Endothelial cell of umbilical vein (primary cell): ENCODE measurements at regions not wholly inside any gene's neighbourhood (a gene's known extent, or its start where the extent isn't known, plus 50 kb on each side); places are given as distances from the start of the nearest gene placed in this dataset.

Source experiments
- BruUV-seq: library from RNA; stranded (reverse); fragments of 400-500 nt; replicated peaks from 2 replicates; lab custom pipeline; 2021; lab: Mats Ljungman, UMichigan
- CTCF ChIA-PET: fragments of 300-600, 350-600 bp; sonication (Branson Sonifier 250); formaldehyde crosslinking; loops from one replicate; lab custom pipeline; 2021; ENCODE audit warnings: antibody characterized with exemption, inconsistent platforms; lab: Charles Lee
- POLR2A ChIA-PET: fragments of 300-600, 350-600 bp; sonication (Branson Sonifier 250); formaldehyde crosslinking; loops from one replicate; lab custom pipeline; 2021; ENCODE audit warnings: antibody characterized with exemption, inconsistent platforms; lab: Charles Lee
- DNase-seq: peaks from one replicate; pipeline ENCODE4 v3.0.0-alpha.2; 2011; ENCODE audit warnings: low read depth, low spot score
- FAIRE-seq: peaks from 2 replicates; lab custom pipeline; 2011; peaks lifted over from hg19 to GRCh38; lab: Jason Lieb, UNC
- H2AFZ ChIP-seq: 2 replicates; pipeline ENCODE4 v1.6.0; 2012; ENCODE audit warnings: low read depth, low read length, control low read depth, inconsistent platforms
- H3K27ac ChIP-seq: 2 replicates; pipeline ENCODE4 v1.5.1; 2011; ENCODE audit warnings: low read depth, mild to moderate bottlenecking, control low read depth, low read length, moderate library complexity; ENCODE audit not compliant: insufficient read depth
- H3K27me3 ChIP-seq, 2 experiments: 2 replicates each; pipeline versions ENCODE4 v1.6.0 to v1.6.1; 2011; ENCODE audit warnings: low read length in 2 of 2, mixed read lengths in 1 of 2; ENCODE audit not compliant: control insufficient read depth in 2 of 2, insufficient read depth in 2 of 2
- H3K36me3 ChIP-seq, 2 experiments: 2 replicates in 1 of 2; 3 replicates in 1 of 2; pipeline ENCODE4 v1.5.1; 2011; ENCODE audit warnings: low read length in 2 of 2, mild to moderate bottlenecking in 1 of 2, moderate library complexity in 1 of 2; ENCODE audit not compliant: control insufficient read depth in 2 of 2, insufficient read depth in 2 of 2; ENCODE audit errors: extremely low read depth in 1 of 2
- H3K4me1 ChIP-seq: 3 replicates; pipeline ENCODE4 v1.5.1; 2011; ENCODE audit warnings: mild to moderate bottlenecking, low read length; ENCODE audit not compliant: control insufficient read depth, insufficient read depth; ENCODE audit errors: extremely low read depth
- H3K4me2 ChIP-seq: 2 replicates; pipeline ENCODE4 v1.6.1; 2011; ENCODE audit warnings: low read length, control low read depth, mixed read lengths; ENCODE audit not compliant: insufficient read depth
- H3K4me3 ChIP-seq, 3 experiments: fragments of 200-600 bp in 1 of 3; sonication (generic), shearing (Covaris generic) in 1 of 3; replicated peaks in 1 of 3; 2 replicates each; pipeline ENCODE4 v1.5.1; 2011 to 2016; ENCODE audit warnings: control low read depth in 3 of 3, low read length in 3 of 3, mild to moderate bottlenecking in 2 of 3, inconsistent platforms in 1 of 3, low read depth in 1 of 3, moderate library complexity in 1 of 3; ENCODE audit not compliant: insufficient read depth in 1 of 3
- H3K79me2 ChIP-seq: 2 replicates; pipeline ENCODE4 v1.6.0; 2012; ENCODE audit warnings: low read length, inconsistent platforms; ENCODE audit not compliant: control insufficient read depth, insufficient read depth
- H3K9ac ChIP-seq: replicated peaks from 2 replicates; pipeline ENCODE3; 2011; ENCODE audit warnings: low read length, control low read depth; ENCODE audit not compliant: insufficient read depth; ENCODE audit errors: extremely low read depth
- H3K9me1 ChIP-seq: replicated peaks from 3 replicates; pipeline ENCODE4 v1.6.0; 2011; ENCODE audit warnings: mild to moderate bottlenecking, low read length; ENCODE audit not compliant: control insufficient read depth, insufficient read depth; ENCODE audit errors: extremely low read depth
- H3K9me3 ChIP-seq: replicated peaks from 2 replicates; pipeline ENCODE4 v1.5.1; 2012; ENCODE audit warnings: low read length, inconsistent platforms; ENCODE audit not compliant: control insufficient read depth, insufficient read depth
- H4K20me1 ChIP-seq: replicated peaks from 2 replicates; pipeline ENCODE3; 2011; ENCODE audit warnings: mild to moderate bottlenecking, low read length; ENCODE audit not compliant: control insufficient read depth, insufficient read depth; ENCODE audit errors: extremely low read depth
- CTCF ChIP-seq, 2 donors: IDR thresholded peaks; 1 replicate in 1 of 2; 2 replicates in 1 of 2; pipeline ENCODE4 v1.5.1; 2011; ENCODE audit warnings: low read length in 2 of 2, mild to moderate bottlenecking in 2 of 2, moderate library complexity in 2 of 2, control low read depth in 1 of 2, inconsistent platforms in 1 of 2, low read depth in 1 of 2; ENCODE audit not compliant: insufficient read depth in 1 of 2; ENCODE audit errors: extremely low read depth in 1 of 2
- EZH2 ChIP-seq: IDR thresholded peaks from 2 replicates; pipeline ENCODE4 v1.6.1; 2012; ENCODE audit warnings: borderline replicate concordance, low read depth, mild to moderate bottlenecking, moderate library complexity, low read length, inconsistent platforms; ENCODE audit not compliant: severe bottlenecking
- FOS ChIP-seq: IDR thresholded peaks from 2 replicates; pipeline ENCODE4 v1.6.1; 2011; ENCODE audit warnings: mild to moderate bottlenecking, low read length, moderate library complexity, borderline replicate concordance; ENCODE audit not compliant: insufficient read depth
- GATA2 ChIP-seq: IDR thresholded peaks from 2 replicates; pipeline ENCODE4 v1.7.0; 2011; ENCODE audit warnings: low read depth, mild to moderate bottlenecking, moderate library complexity, mixed read lengths, low read length; ENCODE audit not compliant: insufficient read length, insufficient read depth
- JUN ChIP-seq: IDR thresholded peaks from 2 replicates; pipeline ENCODE4 v1.6.1; 2011; ENCODE audit warnings: borderline replicate concordance, low read depth; ENCODE audit not compliant: insufficient read length, insufficient read depth
- MAX ChIP-seq: IDR thresholded peaks from 2 replicates; pipeline ENCODE4 v1.6.1; 2011; ENCODE audit not compliant: insufficient read depth, insufficient read length
- MYC ChIP-seq: IDR thresholded peaks from one replicate; pipeline ENCODE4 v1.6.1; 2011; ENCODE audit warnings: mild to moderate bottlenecking, low read depth, low read length
- POLR2A ChIP-seq: IDR thresholded peaks from 2 replicates; pipeline ENCODE4 v1.6.1; 2012; ENCODE audit warnings: low read depth, mild to moderate bottlenecking, control low read depth, low read length
- POLR2AphosphoS5 ChIP-seq: IDR thresholded peaks from 2 replicates; pipeline ENCODE4 v1.6.1; 2012; ENCODE audit warnings: low read depth, mild to moderate bottlenecking, control low read depth, low read length, moderate library complexity; ENCODE audit not compliant: insufficient read depth
- dilution Hi-C: fragments of 300-500 bp; cut with MboI; formaldehyde crosslinking; loops from one replicate; pipeline ENCODE4 v1.15.0; 2019; ENCODE audit warnings: low sequenced_read_pairs; ENCODE audit not compliant: extremely low pct_ligation_motif_present
- intact Hi-C: fragments of 100-400 bp; cut with micrococcal nuclease; formaldehyde crosslinking; loops from one replicate; pipeline ENCODE4 v1.10.0; 2022

GRCh38 chr11:25537393-25537792 is 794.5 kb upstream of the ANO3 start:
- CTCF ChIA-PET, result no interaction called here
- BruUV-seq, result no TSS peak
- TF ChIP-seq MAX (no peak), EZH2 (no peak), CTCF (IDR thresholded peaks at IDR 0.05; ENCODE audit: extremely low read depth in 1 of 2, insufficient read depth in 1 of 2, low read depth in 1 of 2, low read length in 2 of 2) (no peak)

GRCh38 chr11:25547292-25547691 is 784.6 kb upstream of the ANO3 start:
- Histone ChIP-seq H2AFZ (no peak overlapping the region), H3K4me3 (no peak overlapping the region), H3K4me1 (no peaks in the 10 kb centered on the region), H3K9me3 (no peaks in the 10 kb centered on the region), H3K36me3 (no peaks in the 10 kb centered on the region), H3K9ac (no peak overlapping the region), H4K20me1 (no peaks in the 10 kb centered on the region), H3K79me2 (no peaks in the 10 kb centered on the region), H3K9me1 (no peaks in the 10 kb centered on the region), H3K27ac (no peak overlapping the region), H3K27me3 (no peaks in the 10 kb centered on the region), H3K4me2 (no peak overlapping the region)
- FAIRE-seq (no peak), DNase-seq (no peak)
- CTCF ChIA-PET, result no interaction called here
- TF ChIP-seq EZH2 (no peak), FOS (no peak), JUN (no peak), CTCF (IDR thresholded peaks at IDR 0.05; ENCODE audit: extremely low read depth in 1 of 2, insufficient read depth in 1 of 2, low read depth in 1 of 2, low read length in 2 of 2) (no peak), POLR2AphosphoS5 (no peak), GATA2 (no peak), MAX (no peak), MYC (no peak), POLR2A (no peak)
- POLR2A ChIA-PET, result no interaction called here
- BruUV-seq, result no TSS peak
- dilution Hi-C loops (no loop called here), intact Hi-C loops (no loop called here)

More at GRCh38 chr11:25537393-25537792, 794.5 kb upstream of the ANO3 start:
- dilution Hi-C loops (no loop called here), intact Hi-C loops (no loop called here)
- DNase-seq, result no peak
- POLR2A ChIA-PET, result no interaction called here
- H3K36me3 ChIP-seq, result no peaks in the 10 kb centered on the region
- no peaks in the 10 kb centered on the region for H4K20me1 ChIP-seq
- H3K9me3 ChIP-seq, result no peaks in the 10 kb centered on the region
- H3K9ac ChIP-seq, result no peak overlapping the region
- H3K79me2 ChIP-seq, result no peaks in the 10 kb centered on the region
- no peak overlapping the region for H2AFZ ChIP-seq
- no peak overlapping the region for H3K4me2 ChIP-seq
- no peaks in the 10 kb centered on the region for H3K27me3 ChIP-seq
- no peak overlapping the region for H3K27ac ChIP-seq
- H3K4me3 ChIP-seq, result no peak overlapping the region
- FAIRE-seq, result no peak
- no peaks in the 10 kb centered on the region for H3K9me1 ChIP-seq
- H3K4me1 ChIP-seq, result no peaks in the 10 kb centered on the region
